Natural killer cell (primary cell): ENCODE measurements at regions not wholly inside any gene's neighbourhood (a gene's known extent, or its start where the extent isn't known, plus 50 kb on each side); places are given as distances from the start of the nearest gene placed in this dataset.

ENCODE experiments used
- ATAC-seq, 3 donors: fragments of 150-1000 bp in 2 of 3; fragments of 200-7000 bp in 1 of 3; cut with Tn5 transposase; 1 replicate in 1 of 3; 2 replicates in 2 of 3; pipeline ENCODE4 v1.10.0; 2021; ENCODE audit warnings: mild to moderate bottlenecking in 2 of 3, moderate library complexity in 2 of 3
- DNase-seq, 2 donors: peaks; one replicate each; pipeline versions ENCODE4 v3.0.0 to v3.0.0-alpha.2; 2013 to 2021; ENCODE audit warnings: mixed read lengths in 1 of 2
- H3K27ac ChIP-seq: one replicate; pipeline ENCODE4 v1.5.1; 2013; ENCODE audit warnings: mild to moderate bottlenecking, low read length
- H3K27me3 ChIP-seq: one replicate; pipeline ENCODE4 v1.6.1; 2013; ENCODE audit warnings: low read length; ENCODE audit not compliant: control insufficient read depth, insufficient read depth
- H3K36me3 ChIP-seq: one replicate; pipeline ENCODE4 v1.6.1; 2013; ENCODE audit warnings: low read length; ENCODE audit not compliant: control insufficient read depth, insufficient read depth
- H3K4me1 ChIP-seq: one replicate; pipeline ENCODE4 v1.6.1; 2013; ENCODE audit warnings: low read length; ENCODE audit not compliant: control insufficient read depth, insufficient read depth
- H3K4me3 ChIP-seq: one replicate; pipeline ENCODE4 v1.5.1; 2013; ENCODE audit warnings: low read length
- H3K9me3 ChIP-seq: one replicate; pipeline ENCODE4 v1.6.1; 2013; ENCODE audit warnings: low read length; ENCODE audit not compliant: control insufficient read depth, insufficient read depth
- H3K27ac Mint-ChIP-seq, 2 donors: one replicate each; pipeline ENCODE4 v1.8.0; 2022; ENCODE audit warnings: mild to moderate bottlenecking in 2 of 2, mixed read lengths in 2 of 2, moderate library complexity in 1 of 2
- H3K27me3 Mint-ChIP-seq, 2 donors: one replicate each; pipeline ENCODE4 v1.8.0; 2022; ENCODE audit warnings: low read depth in 2 of 2, mixed read lengths in 2 of 2
- H3K36me3 Mint-ChIP-seq: one replicate; pipeline ENCODE4 v1.8.0; 2022; ENCODE audit warnings: mixed read lengths
- H3K4me1 Mint-ChIP-seq, 2 donors: one replicate each; pipeline ENCODE4 v1.8.0; 2022; ENCODE audit warnings: mixed read lengths in 2 of 2
- H3K4me3 Mint-ChIP-seq: one replicate; pipeline ENCODE4 v1.8.0; 2022; ENCODE audit warnings: mild to moderate bottlenecking, moderate library complexity, mixed read lengths
- H3K9me3 Mint-ChIP-seq, 2 donors: one replicate each; pipeline ENCODE4 v1.8.0; 2022; ENCODE audit warnings: mixed read lengths in 2 of 2
- WGBS: methylation state at CpG from one replicate; pipeline ENCODE4 v1.1.7; 2013; ENCODE audit warnings: missing lambda C conversion rate; ENCODE audit not compliant: insufficient coverage; 5-methylcytosine and 5-hydroxymethylcytosine counted together
- intact Hi-C: fragments of 100-400 bp; cut with micrococcal nuclease; formaldehyde crosslinking; loops from one replicate; pipeline ENCODE4 v1.14.2; 2022
- TF ChIP-seq, protein P1 (sequence below): fragments of 200-600 bp; IDR thresholded peaks from one replicate; pipeline ENCODE4 v1.8.0; 2022; ENCODE audit warnings: antibody characterized with exemption

DNA sequence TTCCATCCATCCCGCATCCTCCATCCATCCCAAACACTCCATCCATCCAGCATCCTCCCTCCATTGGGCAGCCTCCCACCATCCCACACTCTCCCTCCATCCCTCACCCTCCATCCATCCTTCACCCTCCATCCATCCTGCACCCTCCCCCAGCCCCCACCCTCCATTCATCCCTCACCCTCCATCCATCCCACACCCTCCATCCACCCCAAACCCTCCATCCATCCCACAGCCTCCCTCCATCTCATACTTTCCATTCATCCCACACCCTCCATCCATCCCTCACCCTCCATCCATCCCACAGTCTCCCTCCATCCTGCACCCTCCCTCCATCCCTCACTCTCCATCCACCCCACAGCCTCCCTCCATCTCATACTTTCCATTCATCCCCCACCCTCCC is 60.4 kb downstream of the FOXI2 start:
- Mint-ChIP-seq H3K27ac (no peak overlapping the region), H3K27me3 (peaks cover 7 to 23% of the 10 kb centered on the region in 2 donors), H3K4me3 (no peak overlapping the region), H3K4me1 (no peaks in the 10 kb centered on the region), H3K36me3 (no peaks in the 10 kb centered on the region), H3K9me3 (no peaks in the 10 kb centered on the region)
- Histone ChIP-seq H3K9me3 (no peaks in the 10 kb centered on the region), H3K4me1 (no peaks in the 10 kb centered on the region), H3K4me3 (no peak overlapping the region), H3K27me3 (no peaks in the 10 kb centered on the region), H3K27ac (no peak overlapping the region), H3K36me3 (no peaks in the 10 kb centered on the region)
- peak in 2 of 3 donors; percentile 30 to 70 for ATAC-seq
- DNase-seq: peak in 1 of 2 donors; percentile 17
- TF ChIP-seq, protein P1, sequence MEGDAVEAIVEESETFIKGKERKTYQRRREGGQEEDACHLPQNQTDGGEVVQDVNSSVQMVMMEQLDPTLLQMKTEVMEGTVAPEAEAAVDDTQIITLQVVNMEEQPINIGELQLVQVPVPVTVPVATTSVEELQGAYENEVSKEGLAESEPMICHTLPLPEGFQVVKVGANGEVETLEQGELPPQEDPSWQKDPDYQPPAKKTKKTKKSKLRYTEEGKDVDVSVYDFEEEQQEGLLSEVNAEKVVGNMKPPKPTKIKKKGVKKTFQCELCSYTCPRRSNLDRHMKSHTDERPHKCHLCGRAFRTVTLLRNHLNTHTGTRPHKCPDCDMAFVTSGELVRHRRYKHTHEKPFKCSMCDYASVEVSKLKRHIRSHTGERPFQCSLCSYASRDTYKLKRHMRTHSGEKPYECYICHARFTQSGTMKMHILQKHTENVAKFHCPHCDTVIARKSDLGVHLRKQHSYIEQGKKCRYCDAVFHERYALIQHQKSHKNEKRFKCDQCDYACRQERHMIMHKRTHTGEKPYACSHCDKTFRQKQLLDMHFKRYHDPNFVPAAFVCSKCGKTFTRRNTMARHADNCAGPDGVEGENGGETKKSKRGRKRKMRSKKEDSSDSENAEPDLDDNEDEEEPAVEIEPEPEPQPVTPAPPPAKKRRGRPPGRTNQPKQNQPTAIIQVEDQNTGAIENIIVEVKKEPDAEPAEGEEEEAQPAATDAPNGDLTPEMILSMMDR: no peak
- 98% methylated on average over 1 of the region's 1 CpG for WGBS
- intact Hi-C loops: no loop called here

GRCh38 chr10:127798111-127798510 is 61.1 kb downstream of the FOXI2 start:
- no peak overlapping the region for H3K27ac Mint-ChIP-seq
- no peaks in the 10 kb centered on the region for H3K4me1 ChIP-seq
- intact Hi-C loops: no loop called here
- H3K9me3 Mint-ChIP-seq: no peaks in the 10 kb centered on the region
- TF ChIP-seq, protein P1: no peak
- no peaks in the 10 kb centered on the region for H3K4me1 Mint-ChIP-seq
- H3K36me3 Mint-ChIP-seq: no peaks in the 10 kb centered on the region
- peaks cover 7 to 23% of the 10 kb centered on the region in 2 donors for H3K27me3 Mint-ChIP-seq
- no peak for ATAC-seq
- H3K27me3 ChIP-seq: no peaks in the 10 kb centered on the region
- H3K27ac ChIP-seq: no peak overlapping the region
- H3K9me3 ChIP-seq: no peaks in the 10 kb centered on the region
- no peak overlapping the region for H3K4me3 Mint-ChIP-seq
- H3K36me3 ChIP-seq: no peaks in the 10 kb centered on the region
- 3% methylated on average over 6 of the region's 6 CpGs for WGBS
- DNase-seq: no peak
- H3K4me3 ChIP-seq: no peak overlapping the region

- no peaks in the 10 kb centered on the region for H3K4me1 Mint-ChIP-seq
- H3K27me3 Mint-ChIP-seq: peaks cover 9 to 32% of the 10 kb centered on the region in 2 donors
- H3K4me3 ChIP-seq: no peak overlapping the region
- no peaks in the 10 kb centered on the region for H3K36me3 ChIP-seq
- no peak overlapping the region for H3K27ac ChIP-seq
- no peak overlapping the region for H3K27ac Mint-ChIP-seq
- WGBS: 90% methylated on average over 3 of the region's 3 CpGs
- H3K4me1 ChIP-seq: no peaks in the 10 kb centered on the region
- ATAC-seq (no peak), DNase-seq (no peak)
- TF ChIP-seq, protein P1: no peak
- no peaks in the 10 kb centered on the region for H3K36me3 Mint-ChIP-seq
- H3K9me3 ChIP-seq: no peaks in the 10 kb centered on the region
- no peaks in the 10 kb centered on the region for H3K27me3 ChIP-seq
- intact Hi-C loops: no loop called here
- H3K4me3 Mint-ChIP-seq: no peak overlapping the region
- H3K9me3 Mint-ChIP-seq: no peaks in the 10 kb centered on the region
Observed at GRCh38 chr10:127801302-127801701, 64.3 kb downstream of the FOXI2 start.

- WGBS: 82% methylated on average over 4 of the region's 6 CpGs
- Mint-ChIP-seq H3K27ac (no peak overlapping the region), H3K9me3 (no peaks in the 10 kb centered on the region), H3K4me3 (no peak overlapping the region), H3K4me1 (no peaks in the 10 kb centered on the region), H3K36me3 (no peaks in the 10 kb centered on the region), H3K27me3 (peaks cover 9 to 42% of the 10 kb centered on the region in 2 donors)
- ATAC-seq (no peak), DNase-seq (no peak)
- TF ChIP-seq, protein P1: no peak
- Histone ChIP-seq H3K36me3 (no peaks in the 10 kb centered on the region), H3K27ac (no peak overlapping the region), H3K27me3 (no peaks in the 10 kb centered on the region), H3K4me3 (no peak overlapping the region), H3K4me1 (no peaks in the 10 kb centered on the region), H3K9me3 (no peaks in the 10 kb centered on the region)
- intact Hi-C loops: no loop called here
Observed at GRCh38 chr10:127802531-127803095, 65.6 kb downstream of the FOXI2 start.
